Neuron (in vitro differentiated cells): ENCODE measurements at regions not wholly inside any gene's neighbourhood (a gene's known extent, or its start where the extent isn't known, plus 50 kb on each side); places are given as distances from the start of the nearest gene placed in this dataset.
"Not testable (repeated sequence)": the region's sequence is repeated elsewhere in the genome, so short reads cannot be mapped to it uniquely, and the experiment has no call there.

Experiments used
- H2AFZ ChIP-seq: one replicate; pipeline ENCODE4 v1.6.1; 2013; ENCODE audit warnings: low read depth, mild to moderate bottlenecking, inconsistent platforms, low read length, moderate library complexity
- H3K27me3 ChIP-seq: one replicate; pipeline ENCODE4 v1.6.1; 2013; ENCODE audit warnings: low read length; ENCODE audit not compliant: insufficient read depth
- H3K36me3 ChIP-seq: one replicate; pipeline ENCODE4 v1.6.1; 2013; ENCODE audit warnings: low read length; ENCODE audit not compliant: insufficient read depth
- H3K4me1 ChIP-seq: one replicate; pipeline ENCODE4 v1.6.1; 2013; ENCODE audit warnings: low read length; ENCODE audit not compliant: insufficient read depth
- H3K4me3 ChIP-seq: 2 replicates; pipeline ENCODE4 v1.5.1; 2013; ENCODE audit warnings: mild to moderate bottlenecking, low read length, moderate library complexity
- H3K9me3 ChIP-seq: one replicate; pipeline ENCODE4 v1.6.1; 2013; ENCODE audit warnings: low read length

GRCh38 chr12:61188801-61189595, 1071.2 kb upstream of the USP15 start:
- H3K27me3 ChIP-seq: no peaks in the 10 kb centered on the region
- no peaks in the 10 kb centered on the region for H3K9me3 ChIP-seq
- H2AFZ ChIP-seq: no peak overlapping the region
- no peaks in the 10 kb centered on the region for H3K36me3 ChIP-seq
- no peaks in the 10 kb centered on the region for H3K4me1 ChIP-seq
- H3K4me3 ChIP-seq: no peak overlapping the region

GRCh38 chr12:61213646-61214045, 1046.6 kb upstream of the USP15 start:
- no peaks in the 10 kb centered on the region for H3K27me3 ChIP-seq
- H2AFZ ChIP-seq: no peak overlapping the region
- H3K4me3 ChIP-seq: no peak overlapping the region
- no peaks in the 10 kb centered on the region for H3K36me3 ChIP-seq
- H3K9me3 ChIP-seq: no peaks in the 10 kb centered on the region
- no peaks in the 10 kb centered on the region for H3K4me1 ChIP-seq

DNA sequence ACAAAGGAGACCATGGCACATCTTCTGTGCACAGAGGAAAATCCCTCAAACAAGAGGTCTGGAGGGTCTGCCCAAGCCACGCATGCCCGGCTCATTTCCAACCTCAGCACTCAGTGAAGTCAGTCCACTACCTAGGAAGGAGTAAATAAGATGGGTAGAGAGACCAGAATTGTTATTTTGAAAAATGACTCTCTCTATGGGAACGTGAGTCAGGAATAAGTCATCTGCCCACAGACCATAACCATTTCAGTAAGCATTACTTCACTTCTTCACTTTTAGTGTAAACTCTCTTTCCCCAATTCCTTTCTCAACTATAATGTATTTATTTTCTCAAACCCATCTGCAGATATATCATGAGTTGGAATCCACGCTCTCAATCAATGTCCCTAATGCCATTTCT, 1039.9 kb upstream of the USP15 start:
- H2AFZ ChIP-seq: no peak overlapping the region
- H3K4me3 ChIP-seq: no peak overlapping the region

DNA sequence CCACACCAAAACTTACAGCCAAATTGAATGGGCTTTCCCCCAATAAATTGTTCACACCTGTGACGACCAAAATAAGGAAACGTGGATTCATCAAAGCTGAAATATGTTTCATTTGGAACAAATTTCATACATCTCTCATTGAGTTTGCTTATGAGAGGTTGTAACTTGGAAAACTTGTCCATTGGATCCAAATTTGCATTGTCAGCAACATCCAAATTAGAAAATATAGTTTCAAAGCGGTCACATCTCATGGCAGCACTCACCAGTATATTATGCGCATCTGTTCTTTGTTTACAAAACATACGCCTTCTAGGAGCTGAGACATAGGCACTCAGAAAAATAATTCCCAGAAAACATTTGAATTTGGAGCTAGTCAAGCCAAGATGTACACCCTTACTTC, 1028.2 kb upstream of the USP15 start:
- no peaks in the 10 kb centered on the region for H3K9me3 ChIP-seq
- H3K4me3 ChIP-seq: no peak overlapping the region
- H3K4me1 ChIP-seq: no peaks in the 10 kb centered on the region
- no peaks in the 10 kb centered on the region for H3K36me3 ChIP-seq
- no peak overlapping the region for H2AFZ ChIP-seq
- no peaks in the 10 kb centered on the region for H3K27me3 ChIP-seq

More for the DNA sequence above, 1039.9 kb upstream of the USP15 start:
- no peaks in the 10 kb centered on the region for H3K9me3 ChIP-seq
- no peaks in the 10 kb centered on the region for H3K36me3 ChIP-seq
- no peaks in the 10 kb centered on the region for H3K4me1 ChIP-seq
- no peaks in the 10 kb centered on the region for H3K27me3 ChIP-seq

- Histone ChIP-seq H3K36me3 (no peaks in the 10 kb centered on the region), H3K4me3 (no peak overlapping the region), H2AFZ (no peak overlapping the region), H3K27me3 (no peaks in the 10 kb centered on the region), H3K9me3 (no peaks in the 10 kb centered on the region), H3K4me1 (peaks cover 3% of the 10 kb centered on the region)
Observed at GRCh38 chr12:61250303-61250702, 1009.9 kb upstream of the USP15 start.

DNA sequence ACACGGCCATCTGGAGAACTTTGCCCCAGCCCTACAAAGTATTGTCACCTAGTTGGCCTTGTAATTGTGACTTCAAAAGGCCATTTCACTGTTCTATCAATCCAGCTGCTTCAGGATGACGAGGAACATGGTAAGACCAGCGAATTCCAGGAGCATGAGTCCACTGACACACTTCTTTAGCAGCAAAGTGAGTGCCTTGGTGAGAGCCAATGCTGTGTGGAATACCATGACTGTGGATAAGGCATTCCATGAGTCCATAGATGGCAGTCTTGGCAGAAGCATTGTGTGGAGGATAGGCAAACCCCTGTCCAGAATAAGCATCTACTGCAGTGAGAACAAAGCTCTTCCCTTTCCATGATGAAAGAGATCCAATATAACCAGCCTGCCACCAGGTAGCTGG, 1009.1 kb upstream of the USP15 start:
- H3K36me3 ChIP-seq: no peaks in the 10 kb centered on the region
- H3K9me3 ChIP-seq: no peaks in the 10 kb centered on the region
- peaks cover 3% of the 10 kb centered on the region for H3K4me1 ChIP-seq
- no peaks in the 10 kb centered on the region for H3K27me3 ChIP-seq
- no peak overlapping the region for H3K4me3 ChIP-seq
- no peak overlapping the region for H2AFZ ChIP-seq

- Histone ChIP-seq H3K9me3 (no peaks in the 10 kb centered on the region), H3K4me3 (no peak overlapping the region), H2AFZ (no peak overlapping the region), H3K36me3 (no peaks in the 10 kb centered on the region), H3K4me1 (no peaks in the 10 kb centered on the region), H3K27me3 (no peaks in the 10 kb centered on the region)
Observed at GRCh38 chr12:61254225-61254624, 1006.0 kb upstream of the USP15 start.

GRCh38 chr12:61264294-61264693, 995.9 kb upstream of the USP15 start:
- H3K4me3 ChIP-seq, H2AFZ ChIP-seq, H3K27me3 ChIP-seq, H3K36me3 ChIP-seq, H3K9me3 ChIP-seq, H3K4me1 ChIP-seq: not testable (repeated sequence)

GRCh38 chr12:61267474-61267873, 992.7 kb upstream of the USP15 start:
- Histone ChIP-seq H3K4me1 (peaks cover 3% of the 10 kb centered on the region), H3K4me3 (no peak overlapping the region), H3K9me3 (peaks cover 1% of the 10 kb centered on the region), H3K36me3 (no peaks in the 10 kb centered on the region), H3K27me3 (no peaks in the 10 kb centered on the region), H2AFZ (peak overlapping the region; percentile 70)

DNA sequence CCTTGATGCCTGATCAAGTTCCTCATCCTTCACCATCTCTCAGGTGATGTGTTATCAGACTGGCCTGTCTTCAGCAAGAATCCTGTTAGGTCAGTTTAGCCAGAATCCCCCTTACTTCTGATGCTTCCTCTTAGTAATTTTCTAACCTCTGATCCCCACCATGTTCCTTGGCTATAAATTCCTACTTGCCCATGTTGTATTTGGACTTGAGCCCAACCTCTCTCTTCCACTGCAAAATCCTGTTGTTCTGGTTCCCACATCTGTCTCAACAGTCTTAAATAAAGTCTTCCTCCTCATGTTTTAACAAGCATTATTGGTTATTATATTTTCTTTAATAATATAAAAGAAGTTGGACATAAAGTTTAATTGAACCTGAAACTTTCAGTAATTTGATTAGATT, 987.8 kb upstream of the USP15 start:
- H3K4me3 ChIP-seq: no peak overlapping the region
- no peaks in the 10 kb centered on the region for H3K9me3 ChIP-seq
- H3K4me1 ChIP-seq: no peaks in the 10 kb centered on the region
- no peak overlapping the region for H2AFZ ChIP-seq
- no peaks in the 10 kb centered on the region for H3K36me3 ChIP-seq
- H3K27me3 ChIP-seq: no peaks in the 10 kb centered on the region

- H3K4me1 ChIP-seq: no peaks in the 10 kb centered on the region
- no peaks in the 10 kb centered on the region for H3K36me3 ChIP-seq
- no peak overlapping the region for H3K4me3 ChIP-seq
- no peak overlapping the region for H2AFZ ChIP-seq
- H3K9me3 ChIP-seq: peaks cover 3% of the 10 kb centered on the region
- H3K27me3 ChIP-seq: no peaks in the 10 kb centered on the region
Observed at GRCh38 chr12:61282790-61283575, 977.2 kb upstream of the USP15 start.

DNA sequence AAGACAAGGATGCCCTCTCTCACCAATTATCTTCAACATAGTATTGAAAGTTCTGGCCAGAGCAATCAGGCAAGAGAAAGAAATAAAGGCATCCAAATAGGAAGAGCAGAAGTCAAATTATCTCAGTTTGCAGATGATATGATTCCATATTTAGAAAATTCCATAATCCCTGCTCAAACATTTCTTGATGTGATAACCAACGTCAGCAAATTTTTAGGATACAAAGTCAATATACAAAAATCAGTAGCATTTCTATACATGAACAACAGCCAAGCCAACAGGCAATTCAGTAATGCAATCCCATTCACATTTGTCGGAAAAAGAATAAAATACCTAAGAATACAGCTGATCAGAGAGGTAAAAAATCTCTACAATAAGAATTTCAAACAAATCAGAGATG, 969.7 kb upstream of the USP15 start:
- H3K27me3 ChIP-seq: no peaks in the 10 kb centered on the region
- no peaks in the 10 kb centered on the region for H3K4me1 ChIP-seq
- H3K9me3 ChIP-seq: peaks cover 3% of the 10 kb centered on the region
- H3K36me3 ChIP-seq: no peaks in the 10 kb centered on the region
- no peak overlapping the region for H2AFZ ChIP-seq
- no peak overlapping the region for H3K4me3 ChIP-seq

DNA sequence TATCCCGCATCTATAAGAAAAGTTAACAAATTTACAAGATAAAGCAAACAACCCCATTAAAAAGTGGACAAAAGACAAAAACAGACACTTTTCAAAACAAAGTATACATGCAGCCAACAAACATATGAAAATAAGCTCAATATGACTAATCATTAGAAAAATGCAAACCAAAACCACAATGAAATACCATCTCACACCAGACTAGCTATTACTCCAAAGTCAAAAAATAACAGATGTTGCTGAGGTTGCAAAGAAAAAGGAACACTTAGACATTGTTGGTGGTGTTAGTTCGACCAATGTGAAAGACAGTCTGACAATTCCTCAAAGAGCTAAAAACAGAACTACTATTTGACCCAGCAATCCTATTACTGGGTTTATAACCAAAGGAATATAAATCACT, 968.6 kb upstream of the USP15 start:
- Histone ChIP-seq H3K9me3 (peaks cover 3% of the 10 kb centered on the region), H3K27me3 (no peaks in the 10 kb centered on the region), H3K36me3 (no peaks in the 10 kb centered on the region), H2AFZ (no peak overlapping the region), H3K4me1 (no peaks in the 10 kb centered on the region), H3K4me3 (no peak overlapping the region)
